Mucosa of stomach (tissue), 1 donor: ENCODE measurements at regions not wholly inside any gene's neighbourhood (a gene's known extent, or its start where the extent isn't known, plus 50 kb on each side); places are given as distances from the start of the nearest gene placed in this dataset.

Experiments used
- H3K27me3 ChIP-seq: one replicate; pipeline ENCODE4 v1.7.0; 2013; ENCODE audit warnings: mild to moderate bottlenecking, low read length; ENCODE audit not compliant: control insufficient read depth, insufficient read depth
- H3K36me3 ChIP-seq: one replicate; pipeline ENCODE4 v1.7.0; 2013; ENCODE audit warnings: low read length; ENCODE audit not compliant: control insufficient read depth, insufficient read depth
- H3K4me1 ChIP-seq: one replicate; pipeline ENCODE4 v1.7.0; 2013; ENCODE audit warnings: mild to moderate bottlenecking, low read length; ENCODE audit not compliant: control insufficient read depth, insufficient read depth
- H3K4me3 ChIP-seq: one replicate; pipeline ENCODE4 v1.7.0; 2013; ENCODE audit warnings: low read length
- H3K9ac ChIP-seq: one replicate; pipeline ENCODE4 v1.7.0; 2013; ENCODE audit warnings: mild to moderate bottlenecking, low read length, moderate library complexity
- H3K9me3 ChIP-seq: one replicate; pipeline ENCODE4 v1.7.0; 2013; ENCODE audit warnings: mild to moderate bottlenecking, low read length, moderate library complexity; ENCODE audit not compliant: control insufficient read depth
- donor health status: Pancreatic carcinoma.

DNA sequence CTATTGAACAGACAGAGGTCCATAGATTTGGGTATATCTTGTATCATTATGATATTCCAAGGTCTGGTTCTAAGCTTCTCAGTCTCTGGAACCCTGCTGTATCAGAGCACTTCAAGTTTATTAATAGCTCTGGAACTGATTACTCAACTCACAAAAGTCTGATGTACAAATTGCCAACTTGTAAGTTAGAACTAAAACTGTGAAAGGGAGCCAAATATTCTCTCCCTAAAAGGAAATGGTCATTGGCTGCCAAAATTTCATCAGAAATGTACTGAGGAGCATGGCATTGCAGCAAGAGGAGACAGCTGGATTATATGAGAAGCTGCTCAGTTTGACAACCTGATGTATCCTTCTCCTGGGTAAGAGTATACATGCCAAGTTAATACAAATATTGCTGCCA is 828.8 kb upstream of the SEL1L start:
- H3K27me3 ChIP-seq = no peaks in the 10 kb centered on the region
- no peaks in the 10 kb centered on the region for H3K36me3 ChIP-seq
- no peak overlapping the region for H3K4me3 ChIP-seq
- no peak overlapping the region for H3K9ac ChIP-seq
- H3K4me1 ChIP-seq = no peaks in the 10 kb centered on the region
- H3K9me3 ChIP-seq = no peaks in the 10 kb centered on the region

DNA sequence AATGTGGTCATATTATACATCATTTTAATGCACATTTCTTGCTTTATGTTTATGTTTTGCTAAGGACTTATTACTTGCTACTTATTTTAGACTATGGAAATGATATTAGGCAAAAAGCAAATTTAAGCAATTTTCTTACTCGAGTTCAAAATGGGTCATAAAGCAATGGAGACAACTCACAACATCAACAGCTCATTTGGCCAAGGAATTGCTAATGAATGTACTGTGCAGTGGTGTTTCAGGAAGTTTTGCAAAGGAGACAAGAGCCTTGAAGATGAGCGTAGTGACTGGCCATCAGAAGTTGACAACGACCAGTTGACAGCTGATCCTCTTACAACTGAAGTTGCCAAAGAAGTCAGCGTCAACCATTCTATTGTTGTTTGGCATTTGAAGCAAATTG is 831.8 kb upstream of the SEL1L start:
- H3K27me3 ChIP-seq = no peaks in the 10 kb centered on the region
- H3K36me3 ChIP-seq = no peaks in the 10 kb centered on the region
- no peaks in the 10 kb centered on the region for H3K9me3 ChIP-seq
- H3K4me1 ChIP-seq = no peaks in the 10 kb centered on the region
- H3K9ac ChIP-seq = no peak overlapping the region
- H3K4me3 ChIP-seq = no peak overlapping the region

GRCh38 chr14:82366803-82367202 is 833.1 kb upstream of the SEL1L start:
- H3K4me1 ChIP-seq = no peaks in the 10 kb centered on the region
- H3K9ac ChIP-seq = no peak overlapping the region
- no peaks in the 10 kb centered on the region for H3K9me3 ChIP-seq
- H3K27me3 ChIP-seq = no peaks in the 10 kb centered on the region
- H3K4me3 ChIP-seq = no peak overlapping the region
- no peaks in the 10 kb centered on the region for H3K36me3 ChIP-seq

DNA sequence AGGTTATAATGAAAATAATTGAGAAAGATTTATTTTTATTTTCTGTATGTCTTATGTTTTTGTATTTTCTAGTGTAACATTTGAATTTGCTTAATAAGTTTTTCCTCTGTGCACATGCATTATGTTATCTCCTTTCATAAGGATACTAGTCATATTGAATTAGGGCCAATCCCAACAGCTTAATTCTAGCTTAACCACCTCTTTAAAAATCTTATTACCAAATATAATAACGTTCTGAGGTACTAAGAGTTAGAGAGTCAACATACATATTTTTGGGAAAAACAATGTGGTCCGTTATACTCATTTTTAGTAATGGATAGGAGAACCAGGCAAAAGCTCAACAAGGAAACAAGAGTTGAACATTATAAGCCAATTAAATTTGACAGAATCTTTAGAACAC is 845.6 kb upstream of the SEL1L start:
- H3K9me3 ChIP-seq = no peaks in the 10 kb centered on the region
- H3K9ac ChIP-seq = no peak overlapping the region
- no peaks in the 10 kb centered on the region for H3K36me3 ChIP-seq
- H3K4me1 ChIP-seq = no peaks in the 10 kb centered on the region
- no peak overlapping the region for H3K4me3 ChIP-seq
- no peaks in the 10 kb centered on the region for H3K27me3 ChIP-seq

GRCh38 chr14:82385048-82385447 is 851.4 kb upstream of the SEL1L start:
- Histone ChIP-seq H3K27me3 (no peaks in the 10 kb centered on the region), H3K4me3 (no peak overlapping the region), H3K36me3 (no peaks in the 10 kb centered on the region), H3K9ac (no peak overlapping the region), H3K4me1 (no peaks in the 10 kb centered on the region), H3K9me3 (no peaks in the 10 kb centered on the region)

DNA sequence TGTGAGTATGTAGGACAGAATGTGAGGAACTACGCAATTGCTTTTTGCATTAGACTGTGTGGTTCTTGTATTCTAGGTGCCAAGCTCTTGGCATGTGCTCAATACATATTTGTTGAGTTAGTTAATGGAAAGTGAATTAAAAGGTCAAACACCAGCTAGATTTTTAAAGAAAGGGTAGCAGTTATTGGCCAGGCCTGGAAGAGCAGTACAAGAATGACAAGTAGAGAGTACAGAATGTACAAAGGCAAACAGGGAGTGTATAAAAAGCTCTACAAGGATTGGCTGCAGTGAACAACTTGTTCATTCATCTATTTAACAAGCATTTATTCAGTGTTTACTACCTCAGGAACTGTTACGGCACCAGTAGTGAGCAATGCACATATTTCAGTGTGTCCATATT is 854.0 kb upstream of the SEL1L start:
- Histone ChIP-seq H3K9ac (no peak overlapping the region), H3K36me3 (no peaks in the 10 kb centered on the region), H3K4me3 (no peak overlapping the region), H3K27me3 (no peaks in the 10 kb centered on the region), H3K9me3 (no peaks in the 10 kb centered on the region), H3K4me1 (no peaks in the 10 kb centered on the region)

DNA sequence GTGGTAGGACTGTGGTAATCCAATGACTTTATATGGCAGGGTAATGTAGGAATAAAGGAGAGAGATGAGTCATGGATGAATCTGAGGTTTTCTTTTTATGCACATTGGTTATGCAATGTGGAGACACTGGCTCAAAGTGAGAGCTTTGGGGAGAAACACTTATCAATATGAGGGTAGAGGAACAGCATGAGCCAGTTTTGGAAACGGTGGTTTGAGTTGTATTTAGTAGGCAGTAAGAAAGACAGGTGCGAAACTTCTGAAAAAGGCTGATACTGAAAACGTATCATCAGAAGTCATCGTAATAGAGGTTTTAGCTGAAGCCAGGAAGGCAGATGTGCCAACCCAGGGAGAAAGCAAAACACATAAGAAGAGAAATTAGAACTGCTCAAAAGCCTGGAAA is 854.8 kb upstream of the SEL1L start:
- Histone ChIP-seq H3K4me1 (no peaks in the 10 kb centered on the region), H3K36me3 (no peaks in the 10 kb centered on the region), H3K27me3 (no peaks in the 10 kb centered on the region), H3K9me3 (no peaks in the 10 kb centered on the region), H3K4me3 (no peak overlapping the region), H3K9ac (no peak overlapping the region)

GRCh38 chr14:82390586-82390985 is 856.9 kb upstream of the SEL1L start:
- Histone ChIP-seq H3K9me3 (no peaks in the 10 kb centered on the region), H3K36me3 (no peaks in the 10 kb centered on the region), H3K9ac (no peak overlapping the region), H3K4me3 (no peak overlapping the region), H3K27me3 (no peaks in the 10 kb centered on the region), H3K4me1 (no peaks in the 10 kb centered on the region)

GRCh38 chr14:82394916-82395315 is 861.3 kb upstream of the SEL1L start:
- H3K9ac ChIP-seq = no peak overlapping the region
- H3K36me3 ChIP-seq = no peaks in the 10 kb centered on the region
- no peaks in the 10 kb centered on the region for H3K27me3 ChIP-seq
- H3K4me3 ChIP-seq = no peak overlapping the region
- no peaks in the 10 kb centered on the region for H3K4me1 ChIP-seq
- H3K9me3 ChIP-seq = no peaks in the 10 kb centered on the region

- Histone ChIP-seq H3K4me1 (no peaks in the 10 kb centered on the region), H3K9ac (no peak overlapping the region), H3K36me3 (no peaks in the 10 kb centered on the region), H3K9me3 (no peaks in the 10 kb centered on the region), H3K4me3 (no peak overlapping the region), H3K27me3 (no peaks in the 10 kb centered on the region)
Observed at GRCh38 chr14:82398256-82398655, 864.6 kb upstream of the SEL1L start.

DNA sequence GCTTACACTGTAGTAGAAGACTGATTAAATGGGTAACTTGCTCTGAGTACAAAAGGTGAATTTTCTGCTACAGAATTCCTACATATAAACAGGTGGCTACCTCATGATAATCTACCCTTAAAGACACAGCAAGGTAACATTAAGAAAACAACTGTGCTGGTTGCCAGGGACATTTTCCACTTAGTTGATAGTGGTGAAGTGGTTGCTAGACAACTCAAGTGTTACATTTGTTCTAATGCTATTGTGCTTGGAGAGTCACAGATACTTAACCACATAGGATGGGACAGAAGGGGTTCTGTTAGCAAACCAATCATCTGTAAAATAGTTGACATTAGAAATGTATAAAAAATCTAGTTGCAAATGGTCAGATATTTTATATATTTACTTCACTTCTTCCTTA is 870.3 kb upstream of the SEL1L start:
- Histone ChIP-seq H3K9ac (no peak overlapping the region), H3K4me1 (no peaks in the 10 kb centered on the region), H3K27me3 (no peaks in the 10 kb centered on the region), H3K9me3 (no peaks in the 10 kb centered on the region), H3K4me3 (no peak overlapping the region), H3K36me3 (no peaks in the 10 kb centered on the region)

DNA sequence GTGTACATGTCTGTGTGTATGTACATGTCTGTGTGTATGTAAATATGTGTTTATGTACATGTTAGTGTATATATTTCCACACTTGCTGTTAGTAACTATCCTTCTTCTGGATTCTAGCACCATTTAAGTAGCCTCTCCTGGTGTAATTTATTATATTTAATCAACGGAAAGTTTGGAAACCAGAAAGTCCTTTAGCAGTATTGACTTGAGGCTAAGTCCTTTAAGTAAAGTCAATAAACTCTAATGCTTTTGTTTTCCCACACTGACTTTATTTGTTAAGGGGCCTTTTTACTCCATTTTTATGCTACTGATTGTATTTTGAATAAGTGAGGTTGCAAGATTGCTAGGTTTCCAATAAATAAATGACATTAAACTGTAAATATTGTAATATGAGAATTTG is 876.4 kb upstream of the SEL1L start:
- no peaks in the 10 kb centered on the region for H3K4me1 ChIP-seq
- H3K36me3 ChIP-seq = no peaks in the 10 kb centered on the region
- no peak overlapping the region for H3K4me3 ChIP-seq
- H3K9me3 ChIP-seq = no peaks in the 10 kb centered on the region
- no peaks in the 10 kb centered on the region for H3K27me3 ChIP-seq
- H3K9ac ChIP-seq = no peak overlapping the region

GRCh38 chr14:82411298-82411697 is 877.6 kb upstream of the SEL1L start:
- Histone ChIP-seq H3K4me3 (no peak overlapping the region), H3K4me1 (no peaks in the 10 kb centered on the region), H3K36me3 (no peaks in the 10 kb centered on the region), H3K27me3 (no peaks in the 10 kb centered on the region), H3K9ac (no peak overlapping the region), H3K9me3 (no peaks in the 10 kb centered on the region)
